Urinary bladder (tissue), 3 donors: ENCODE measurements at regions not wholly inside any gene's neighbourhood (a gene's known extent, or its start where the extent isn't known, plus 50 kb on each side); places are given as distances from the start of the nearest gene placed in this dataset.
"Not testable (repeated sequence)": the region's sequence is repeated elsewhere in the genome, so short reads cannot be mapped to it uniquely, and the experiment has no call there.

ENCODE experiments used
- DNase-seq: peaks from one replicate; pipeline ENCODE4 v3.0.0-alpha.2; 2015; ENCODE audit errors: extremely low spot score
- H3K27ac ChIP-seq: one replicate; pipeline ENCODE4 v1.5.1; 2013; ENCODE audit warnings: low read depth, mild to moderate bottlenecking, moderate library complexity
- H3K36me3 ChIP-seq: one replicate; pipeline ENCODE4 v1.6.1; 2013; ENCODE audit warnings: mild to moderate bottlenecking, moderate library complexity; ENCODE audit not compliant: insufficient read depth
- H3K4me1 ChIP-seq: one replicate; pipeline ENCODE4 v1.6.1; 2013; ENCODE audit warnings: mild to moderate bottlenecking, moderate library complexity; ENCODE audit not compliant: insufficient read depth
- H3K4me3 ChIP-seq: one replicate; pipeline ENCODE4 v1.5.1; 2013; ENCODE audit warnings: low read depth, low read length
- WGBS: extraction: QIAGEN DNeasy Blood & Tissue Kit; methylation state at CpG from one replicate; pipeline ENCODE4 v1.1.7; 2013; 5-methylcytosine and 5-hydroxymethylcytosine counted together
- donor health status: healthy with polysubstance abuse.
- donor health status: healthy.

- Histone ChIP-seq H3K4me1 (no peaks in the 10 kb centered on the region), H3K36me3 (no peaks in the 10 kb centered on the region), H3K4me3 (no peak overlapping the region), H3K27ac (no peak overlapping the region)
- DNase-seq, result no peak
- WGBS, result 57% methylated on average over 4 of the region's 4 CpGs
These were observed 771.7 kb downstream of the SORCS1 start for GRCh38 chr10:106392778-106393177.

- no peaks in the 10 kb centered on the region for H3K4me1 ChIP-seq
- no peak for DNase-seq
- no peak overlapping the region for H3K27ac ChIP-seq
- no peaks in the 10 kb centered on the region for H3K36me3 ChIP-seq
- no peak overlapping the region for H3K4me3 ChIP-seq
These were observed 777.4 kb downstream of the SORCS1 start for GRCh38 chr10:106387063-106387462.

- WGBS, result 22% methylated on average over 5 of the region's 5 CpGs
- Histone ChIP-seq H3K4me3 (no peak overlapping the region), H3K4me1 (no peaks in the 10 kb centered on the region), H3K36me3 (no peaks in the 10 kb centered on the region), H3K27ac (no peak overlapping the region)
- peak; percentile 1 for DNase-seq
These were observed 780.0 kb downstream of the SORCS1 start for GRCh38 chr10:106384496-106384895.

GRCh38 chr10:106380706-106381105 lies 783.8 kb downstream of the SORCS1 start:
- 87% methylated on average over 3 of the region's 3 CpGs for WGBS
- Histone ChIP-seq H3K36me3 (no peaks in the 10 kb centered on the region), H3K27ac (no peak overlapping the region), H3K4me3 (no peak overlapping the region), H3K4me1 (no peaks in the 10 kb centered on the region)
- no peak for DNase-seq

- DNase-seq, result no peak
- Histone ChIP-seq H3K4me1 (no peaks in the 10 kb centered on the region), H3K36me3 (no peaks in the 10 kb centered on the region), H3K4me3 (no peak overlapping the region), H3K27ac (no peak overlapping the region)
- WGBS, result 87% methylated on average over 3 of the region's 3 CpGs
These were observed 786.3 kb downstream of the SORCS1 start for GRCh38 chr10:106378251-106378650.

GRCh38 chr10:106370751-106371150 lies 793.8 kb downstream of the SORCS1 start:
- WGBS, result 79% methylated on average over 6 of the region's 6 CpGs
- H3K36me3 ChIP-seq, result no peaks in the 10 kb centered on the region
- no peaks in the 10 kb centered on the region for H3K4me1 ChIP-seq
- H3K4me3 ChIP-seq, result no peak overlapping the region
- H3K27ac ChIP-seq, result no peak overlapping the region
- DNase-seq, result no peak

- H3K4me1 ChIP-seq, result no peaks in the 10 kb centered on the region
- H3K27ac ChIP-seq, result no peak overlapping the region
- 51% methylated on average over 2 of the region's 2 CpGs for WGBS
- no peak overlapping the region for H3K4me3 ChIP-seq
- DNase-seq, result no peak
- no peaks in the 10 kb centered on the region for H3K36me3 ChIP-seq
These were observed 803.6 kb downstream of the SORCS1 start for GRCh38 chr10:106360870-106361269.

GRCh38 chr10:106355450-106355849 lies 809.1 kb downstream of the SORCS1 start:
- WGBS, result 48% methylated on average over 2 of the region's 2 CpGs

GRCh38 chr10:106348933-106349332 lies 815.6 kb downstream of the SORCS1 start:
- no peak for DNase-seq
- Histone ChIP-seq H3K4me1 (no peaks in the 10 kb centered on the region), H3K27ac (no peak overlapping the region), H3K36me3 (no peaks in the 10 kb centered on the region), H3K4me3 (no peak overlapping the region)

More at GRCh38 chr10:106355450-106355849, 809.1 kb downstream of the SORCS1 start:
- Histone ChIP-seq H3K4me1 (no peaks in the 10 kb centered on the region), H3K27ac (no peak overlapping the region), H3K36me3 (no peaks in the 10 kb centered on the region), H3K4me3 (no peak overlapping the region)
- DNase-seq, result no peak

GRCh38 chr10:106347547-106347946 lies 817.0 kb downstream of the SORCS1 start:
- DNase-seq, result no peak

GRCh38 chr10:106343539-106343938 lies 821.0 kb downstream of the SORCS1 start:
- 49% methylated on average over 10 of the region's 10 CpGs for whole genome bisulfite sequencing
- H3K27ac ChIP-seq, DNase-seq, H3K36me3 ChIP-seq, H3K4me1 ChIP-seq, H3K4me3 ChIP-seq: not testable (repeated sequence)

More at GRCh38 chr10:106347547-106347946, 817.0 kb downstream of the SORCS1 start:
- no peak overlapping the region for H3K4me3 ChIP-seq
- WGBS, result 55% methylated on average over 2 of the region's 2 CpGs
- H3K36me3 ChIP-seq, result no peaks in the 10 kb centered on the region
- H3K4me1 ChIP-seq, result no peaks in the 10 kb centered on the region
- H3K27ac ChIP-seq, result no peak overlapping the region

- Histone ChIP-seq H3K36me3 (no peaks in the 10 kb centered on the region), H3K4me1 (no peaks in the 10 kb centered on the region), H3K4me3 (no peak overlapping the region), H3K27ac (no peak overlapping the region)
- 44% methylated on average over 3 of the region's 3 CpGs for WGBS
- DNase-seq, result no peak
These were observed 823.1 kb downstream of the SORCS1 start for GRCh38 chr10:106341356-106341755.

- Histone ChIP-seq H3K4me3 (no peak overlapping the region), H3K4me1 (no peaks in the 10 kb centered on the region), H3K27ac (no peak overlapping the region), H3K36me3 (no peaks in the 10 kb centered on the region)
- DNase-seq, result no peak
- 27% methylated on average over 2 of the region's 2 CpGs for WGBS
These were observed 826.0 kb downstream of the SORCS1 start for GRCh38 chr10:106338486-106338885.

- DNase-seq, result no peak
- Histone ChIP-seq H3K4me3 (no peak overlapping the region), H3K36me3 (no peaks in the 10 kb centered on the region), H3K27ac (no peak overlapping the region), H3K4me1 (no peaks in the 10 kb centered on the region)
- 93% methylated on average over 5 of the region's 5 CpGs for WGBS
These were observed 827.6 kb downstream of the SORCS1 start for GRCh38 chr10:106336874-106337273.

GRCh38 chr10:106327747-106328146 lies 836.8 kb downstream of the SORCS1 start:
- DNase-seq, result no peak
- 86% methylated on average over 3 of the region's 3 CpGs for WGBS
- no peak overlapping the region for H3K27ac ChIP-seq
- H3K36me3 ChIP-seq, result no peaks in the 10 kb centered on the region
- H3K4me3 ChIP-seq, result no peak overlapping the region
- no peaks in the 10 kb centered on the region for H3K4me1 ChIP-seq
